ENCODE measurements at regions not wholly inside any gene's neighbourhood (a gene's known extent, or its start where the extent isn't known, plus 50 kb on each side); places are given as distances from the start of the nearest gene placed in this dataset.

GRCh38 chr1:14167884-14168283, 430.6 kb upstream of the KAZN start:
- TF ChIP-seq CTCF (IDR thresholded peaks at IDR 0.05) (no peak), POLR2A (IDR thresholded peaks at IDR 0.05) (no peak)
